Non-pigmented ciliary epithelial cell (primary cell): ENCODE measurements at regions not wholly inside any gene's neighbourhood (a gene's known extent, or its start where the extent isn't known, plus 50 kb on each side); places are given as distances from the start of the nearest gene placed in this dataset.
"Not testable (repeated sequence)": the region's sequence is repeated elsewhere in the genome, so short reads cannot be mapped to it uniquely, and the experiment has no call there.

ENCODE experiments used
- DNase-seq: peaks from one replicate; pipeline ENCODE4 v3.0.0-alpha.2; 2010; ENCODE audit warnings: low read depth

DNA sequence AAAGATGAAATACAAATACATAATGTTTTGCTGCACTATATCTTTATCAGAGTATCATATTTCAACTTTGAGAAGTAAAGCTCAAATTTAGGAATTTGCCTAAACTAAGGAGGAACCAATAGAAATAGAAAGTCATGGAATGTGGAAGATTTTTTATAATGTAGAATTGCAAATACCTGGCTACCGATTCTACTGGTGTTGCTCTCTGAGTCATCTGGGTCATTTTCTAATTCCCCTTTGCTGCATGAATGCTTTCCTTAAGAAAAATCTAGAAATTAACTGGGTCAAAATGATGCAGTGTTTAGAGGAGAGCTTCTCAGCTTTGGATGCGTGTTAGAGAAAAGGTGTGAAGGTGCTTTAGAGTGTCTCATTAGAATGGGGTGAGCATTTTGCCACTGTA is 568.9 kb upstream of the ANKRD30A start:
- no peak for DNase-seq

DNA sequence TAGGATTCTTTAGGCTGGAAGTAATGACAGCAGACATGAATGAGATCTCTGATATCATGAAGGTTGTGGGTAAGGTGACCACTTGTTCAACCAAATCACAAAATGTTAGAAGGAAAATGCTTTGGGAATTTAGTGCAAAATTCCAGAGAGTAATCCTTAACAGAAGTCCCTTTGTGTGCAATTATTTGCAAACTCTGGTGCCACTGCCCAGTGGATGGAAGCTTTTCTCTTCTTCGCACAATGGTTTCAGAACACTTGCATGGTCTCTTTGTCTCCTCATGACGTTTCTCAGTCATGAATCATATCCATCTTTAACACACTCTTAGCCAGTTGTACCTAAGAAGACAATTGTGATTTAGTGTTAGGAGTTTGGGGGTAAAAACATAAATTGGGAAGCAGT is 570.4 kb upstream of the ANKRD30A start:
- DNase-seq = no peak

DNA sequence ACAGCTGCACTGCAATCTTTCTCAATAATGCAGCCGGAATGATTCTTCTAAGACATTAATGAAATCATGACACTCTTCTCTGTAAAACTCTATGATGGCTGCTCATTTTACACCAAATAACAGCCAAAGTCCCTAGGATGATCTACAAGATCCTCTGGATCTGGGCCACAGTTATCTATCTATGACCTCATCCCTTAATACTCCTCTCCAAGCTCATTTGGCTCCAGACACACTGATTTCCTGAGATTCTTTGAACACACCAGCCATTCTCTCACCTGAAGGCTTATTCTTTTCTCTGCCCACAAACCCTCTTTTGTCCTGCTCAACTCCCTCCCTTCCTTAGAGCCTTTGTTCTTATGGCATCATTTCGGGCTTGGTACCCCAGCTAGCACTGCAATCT is 577.4 kb upstream of the ANKRD30A start:
- DNase-seq = no peak

DNA sequence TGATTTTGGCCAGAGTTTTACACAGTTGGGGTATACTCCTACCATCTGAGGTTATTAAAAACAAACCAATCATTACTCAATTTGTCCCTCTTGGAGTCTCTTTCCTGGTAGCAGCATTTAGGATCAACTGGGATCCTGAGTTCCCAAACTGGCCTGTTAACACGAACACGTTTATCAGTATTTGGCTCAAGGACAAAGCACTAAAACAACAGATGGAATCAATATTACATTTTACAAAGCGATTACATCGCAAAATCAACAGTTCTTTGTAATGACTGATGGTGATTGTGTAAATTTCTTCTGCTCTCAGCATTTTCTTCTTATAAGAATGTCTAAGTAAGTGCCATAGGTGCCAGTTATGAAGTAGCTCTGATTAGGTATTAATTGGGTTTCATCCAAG is 582.9 kb upstream of the ANKRD30A start:
- no peak for DNase-seq

DNA sequence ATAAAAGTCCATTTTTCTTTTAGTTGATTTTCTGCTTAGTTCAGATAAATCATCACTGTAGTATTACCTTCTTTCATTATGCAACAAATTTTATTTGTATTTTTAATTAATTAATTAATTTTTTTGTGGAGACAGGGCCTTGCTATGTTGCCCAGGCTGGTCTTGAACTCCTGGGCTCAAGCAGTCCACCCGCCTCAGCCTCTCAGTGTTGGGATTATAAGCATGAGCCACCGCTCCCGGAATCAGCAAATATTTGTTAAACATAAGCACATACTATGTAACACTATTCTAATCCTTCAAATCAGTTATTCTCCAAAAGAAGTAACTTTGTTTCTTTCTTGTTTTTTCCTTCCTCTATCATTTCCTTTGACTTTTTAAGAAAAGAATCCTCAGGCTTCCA is 584.8 kb upstream of the ANKRD30A start:
- DNase-seq = no peak

DNA sequence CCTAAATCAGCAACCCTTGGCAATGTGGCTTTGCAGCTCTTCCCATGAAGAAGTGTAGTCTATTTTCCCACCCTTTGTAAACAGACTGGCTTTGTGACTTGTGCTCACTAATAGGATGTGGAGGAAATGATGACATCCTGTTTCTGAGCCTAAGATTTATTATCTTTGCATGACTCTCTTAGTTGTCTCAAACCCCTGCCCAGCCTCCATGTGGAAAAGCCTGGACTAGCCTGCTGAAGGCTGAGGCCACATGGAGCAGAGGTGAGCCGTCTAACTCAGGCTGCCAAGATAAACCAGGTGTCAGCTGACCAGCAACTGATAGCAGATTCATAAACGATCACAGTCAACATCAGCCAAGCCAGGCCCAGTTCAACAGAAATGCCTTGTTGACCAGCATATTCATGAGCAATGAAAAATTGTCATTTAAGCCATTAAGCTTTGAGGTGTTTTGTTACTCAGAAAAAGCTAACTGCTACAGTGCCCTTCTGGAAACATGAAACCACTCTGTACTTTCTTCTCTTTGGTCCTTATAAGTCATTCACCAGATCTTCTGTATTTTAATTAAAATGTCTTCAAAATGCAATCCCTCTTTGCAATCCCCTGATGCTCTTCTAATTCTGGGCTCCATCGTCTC is 586.3 kb upstream of the ANKRD30A start:
- DNase-seq = peak; percentile 35

DNA sequence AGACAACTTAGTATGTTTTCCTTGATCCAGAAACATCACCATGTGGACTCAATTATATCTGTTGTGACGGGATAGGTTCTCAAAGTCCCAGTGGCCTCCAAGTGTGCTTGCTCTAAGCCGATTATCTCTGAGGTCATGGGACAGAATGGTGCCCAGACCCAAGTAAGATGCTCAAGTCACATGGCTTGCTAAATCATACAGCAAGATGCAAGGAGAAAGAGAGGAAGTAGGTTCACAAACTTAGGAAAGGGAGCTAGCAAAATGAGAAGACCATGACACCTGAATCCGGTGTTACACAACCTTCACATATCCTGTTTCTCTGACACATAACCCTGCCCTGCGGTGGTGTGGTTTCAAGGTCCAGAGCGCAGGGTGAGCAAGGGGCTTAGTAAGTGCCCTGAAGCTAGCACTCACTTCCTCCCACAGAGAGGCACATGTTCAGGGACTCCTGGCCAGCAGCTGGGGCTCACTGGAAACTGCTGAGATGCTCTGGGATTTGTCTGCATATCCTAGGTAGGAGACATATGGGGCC is 590.9 kb upstream of the ANKRD30A start:
- peak; percentile 79 for DNase-seq

DNA sequence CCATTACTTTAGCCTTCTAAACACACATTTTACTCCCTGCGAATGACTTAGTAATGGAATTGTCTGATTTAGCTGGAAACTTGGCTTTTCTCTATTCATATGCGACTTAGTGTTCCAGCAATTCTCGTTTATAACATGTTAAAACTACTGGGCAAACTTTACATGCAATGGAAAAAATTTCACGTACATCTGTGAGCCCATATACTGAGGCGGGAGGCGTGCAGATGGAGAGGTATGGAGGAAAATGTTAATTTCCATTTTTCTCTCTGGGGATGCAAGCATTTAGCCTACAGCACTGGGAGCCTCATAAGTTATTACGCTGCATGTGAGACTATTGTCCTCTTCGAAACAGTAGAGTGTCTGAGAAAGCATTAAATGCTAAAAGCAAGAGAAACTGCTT is 591.5 kb upstream of the ANKRD30A start:
- no peak for DNase-seq

DNA sequence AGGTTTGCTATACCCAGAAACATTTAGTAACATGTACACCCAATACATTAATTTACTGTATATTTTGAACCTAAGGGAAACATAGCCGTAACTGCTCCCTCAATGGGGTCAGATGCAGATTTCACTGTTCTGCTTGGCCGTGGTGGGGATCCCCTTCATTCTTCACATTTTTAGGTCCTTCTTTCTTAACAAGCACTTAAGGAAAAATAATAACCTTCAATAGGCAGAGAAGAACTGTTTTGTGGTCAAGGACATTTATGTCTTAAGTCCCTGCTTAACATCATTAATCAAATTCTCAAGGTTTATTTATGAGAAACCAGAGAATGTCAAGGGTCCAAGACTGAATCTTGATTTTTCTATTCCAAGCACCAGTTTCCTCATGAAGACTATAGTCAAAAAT is 592.1 kb upstream of the ANKRD30A start:
- DNase-seq = no peak

DNA sequence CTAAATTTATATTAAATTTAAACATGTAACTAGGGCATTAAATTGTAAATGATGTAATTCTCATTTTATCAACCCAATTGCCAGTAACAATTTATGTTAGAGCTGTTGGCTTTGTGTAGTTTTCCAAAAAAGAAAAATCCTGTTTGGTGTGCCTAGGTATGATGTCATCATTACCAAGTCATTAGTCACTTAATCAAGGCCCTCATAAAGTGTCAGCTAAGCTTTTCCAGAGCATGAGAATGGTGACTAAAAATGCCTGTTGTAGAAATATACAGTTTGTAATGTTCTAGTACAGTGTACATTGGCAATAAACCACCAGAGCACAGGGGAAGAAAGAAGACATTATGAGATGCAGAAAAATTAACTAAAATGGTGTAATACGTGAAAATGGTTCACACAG is 593.8 kb upstream of the ANKRD30A start:
- DNase-seq = no peak

DNA sequence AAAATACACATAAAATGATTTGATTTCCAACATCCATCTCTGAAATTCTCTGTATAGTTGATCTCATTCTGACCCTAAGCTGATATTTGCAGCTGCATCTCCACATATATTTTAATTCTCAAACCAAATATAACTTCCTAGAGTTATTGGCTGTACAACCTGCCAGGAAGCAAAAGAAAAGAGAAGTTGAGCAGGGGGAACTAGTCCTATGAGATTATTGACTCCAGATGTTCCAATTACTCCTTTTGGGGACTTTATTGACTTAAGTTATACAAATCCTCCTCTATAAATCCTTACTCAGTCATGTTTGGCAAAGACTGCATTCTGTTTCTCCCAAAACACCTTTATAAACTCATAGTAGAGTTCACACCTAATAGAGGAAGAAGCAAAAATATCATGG is 599.4 kb upstream of the ANKRD30A start:
- no peak for DNase-seq

DNA sequence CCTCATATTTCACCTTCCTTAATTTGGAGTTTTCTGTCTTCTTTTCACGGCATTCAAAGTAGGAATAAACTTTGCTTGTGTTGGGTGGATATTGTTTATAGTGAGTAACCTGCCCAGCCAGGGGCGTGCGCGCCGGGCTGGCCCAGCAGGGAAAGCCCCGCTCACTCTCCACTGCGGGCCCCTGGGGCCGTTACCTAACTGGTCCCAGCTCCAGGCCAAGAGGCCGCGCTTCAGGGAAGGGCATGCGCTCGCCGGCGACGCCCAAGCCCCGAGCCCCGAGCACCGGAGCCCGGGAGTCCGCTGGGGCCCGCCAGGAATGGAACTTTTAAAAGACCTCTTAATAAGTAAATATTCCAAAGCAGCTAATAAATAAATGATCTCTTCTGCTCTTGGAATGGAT is 601.3 kb upstream of the ANKRD30A start:
- DNase-seq = not testable (repeated sequence)

DNA sequence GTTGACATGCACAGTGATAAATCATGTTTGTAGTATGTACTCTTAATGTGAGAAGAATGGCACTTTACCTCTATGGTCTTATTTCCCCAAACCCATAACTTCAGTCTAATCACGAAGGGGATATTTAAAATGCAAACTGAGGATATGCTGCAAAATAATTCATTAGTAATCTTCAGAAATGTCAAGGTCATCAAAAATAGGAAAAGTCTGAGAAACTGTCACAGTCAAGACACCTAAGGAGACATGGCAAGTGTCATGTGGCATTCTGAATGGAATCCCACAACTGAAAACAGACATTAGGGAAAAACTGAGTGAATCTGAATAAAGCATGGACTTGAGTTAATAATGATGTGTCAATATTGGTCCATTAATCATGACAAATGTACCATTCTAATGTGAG is 605.5 kb upstream of the ANKRD30A start:
- no peak for DNase-seq

DNA sequence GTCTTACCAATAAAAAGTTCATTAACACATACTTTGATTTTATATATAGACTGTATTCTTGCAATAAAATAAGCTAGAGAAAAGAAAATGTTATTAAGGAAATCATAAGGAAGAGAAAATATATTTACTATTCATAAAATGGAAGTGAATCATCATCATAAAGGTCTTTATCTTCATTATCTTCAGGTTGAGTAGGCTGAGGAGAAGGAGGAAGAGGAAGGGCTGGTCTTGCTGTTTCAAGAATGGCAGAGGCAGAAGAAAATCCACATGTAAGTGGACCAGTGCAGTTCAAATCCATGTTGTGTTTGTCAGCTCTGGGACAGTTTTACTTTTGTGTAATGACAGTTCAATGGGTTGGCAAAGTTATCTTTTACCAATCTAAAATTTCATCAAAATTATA is 609.1 kb upstream of the ANKRD30A start:
- DNase-seq = no peak

DNA sequence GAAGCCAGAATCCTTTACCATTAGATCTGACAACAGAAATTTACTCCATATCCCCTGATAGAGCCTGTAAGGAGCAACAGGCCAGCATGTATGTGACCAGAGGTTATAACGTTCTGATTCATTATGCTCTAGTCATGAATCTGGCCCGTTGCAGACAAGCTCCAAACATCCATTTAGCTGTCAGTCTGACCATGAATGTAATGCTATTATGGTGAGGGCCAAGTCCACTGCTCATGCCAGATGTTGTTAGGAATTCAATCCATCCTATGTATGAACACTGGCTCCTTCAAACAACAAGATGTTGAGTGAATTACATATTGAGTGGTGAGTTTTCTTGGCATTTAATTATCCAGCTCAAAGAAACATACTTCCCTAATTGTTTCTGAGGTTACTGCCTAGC is 610.1 kb upstream of the ANKRD30A start:
- DNase-seq = no peak

DNA sequence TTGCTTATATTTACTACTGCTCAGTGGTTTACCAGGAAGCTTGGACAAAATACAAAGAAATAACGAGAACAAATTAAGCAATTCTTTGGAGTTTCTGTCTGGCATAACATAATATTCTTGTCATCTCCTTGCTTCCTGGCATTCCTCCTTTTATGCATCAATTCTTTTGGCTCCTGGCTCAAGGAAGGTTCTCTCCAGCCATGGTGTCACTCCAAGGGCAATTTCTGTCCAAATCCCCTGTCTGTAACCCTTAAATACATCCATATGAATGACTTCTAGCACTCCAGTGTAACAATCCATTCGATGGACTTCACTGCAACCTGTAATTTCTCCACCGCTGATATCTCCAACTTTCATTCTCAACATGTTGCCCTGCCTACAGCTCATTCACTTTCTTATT is 617.7 kb upstream of the ANKRD30A start:
- no peak for DNase-seq

DNA sequence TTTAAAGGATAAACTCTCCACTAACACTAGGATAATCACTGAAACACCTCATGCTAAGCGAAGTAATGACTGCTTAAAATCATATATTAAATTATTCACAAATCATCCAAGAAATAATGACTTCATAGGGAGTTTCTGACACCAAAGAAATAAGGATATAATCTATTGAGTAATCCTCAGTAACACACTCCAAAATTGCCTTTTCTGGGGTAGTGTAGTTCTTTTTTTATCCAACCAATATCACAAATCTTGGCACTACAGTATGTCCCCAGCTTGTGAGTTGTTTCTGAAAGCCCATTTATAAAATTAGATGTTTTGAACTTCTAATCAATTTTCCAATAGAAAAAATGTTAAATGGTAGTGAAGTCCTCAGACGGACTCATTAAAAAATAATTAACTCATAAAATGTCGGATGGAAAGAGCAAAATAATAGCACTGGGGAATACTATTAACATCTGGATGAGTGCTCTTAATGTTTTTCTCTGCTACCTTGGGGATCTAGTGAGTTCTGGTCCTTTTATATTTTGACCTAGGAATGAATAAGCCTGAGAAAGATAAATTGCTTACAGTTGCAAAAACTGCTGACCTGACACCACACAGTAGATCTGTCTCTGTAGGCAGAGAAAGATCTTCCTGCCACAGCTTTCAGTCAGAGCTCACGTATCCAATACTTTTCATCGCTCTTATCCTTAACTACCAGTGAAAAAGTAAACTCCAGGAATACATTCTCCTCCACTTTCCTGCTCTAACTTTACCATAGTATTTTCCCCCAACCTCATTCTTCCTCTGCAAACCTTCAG is 618.5 kb upstream of the ANKRD30A start:
- DNase-seq = no peak

DNA sequence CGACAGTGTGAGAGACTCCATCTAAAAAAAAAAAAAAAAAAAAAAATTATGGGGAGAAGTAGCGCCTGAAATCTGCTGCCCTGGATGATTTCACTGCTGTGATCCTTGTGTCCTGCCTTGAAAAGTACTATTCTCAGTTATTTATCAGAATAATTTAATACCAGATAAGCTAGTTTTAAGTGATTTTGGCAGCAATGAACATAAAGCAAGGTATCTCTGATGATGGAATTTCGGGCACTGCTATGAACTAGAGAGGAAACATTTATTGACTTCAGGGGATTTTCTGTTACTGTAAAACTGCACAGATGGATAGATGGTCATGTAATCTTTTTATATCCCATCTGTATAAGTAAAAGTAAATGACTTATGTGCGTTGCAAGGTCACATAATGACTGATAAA is 619.1 kb upstream of the ANKRD30A start:
- DNase-seq = no peak

DNA sequence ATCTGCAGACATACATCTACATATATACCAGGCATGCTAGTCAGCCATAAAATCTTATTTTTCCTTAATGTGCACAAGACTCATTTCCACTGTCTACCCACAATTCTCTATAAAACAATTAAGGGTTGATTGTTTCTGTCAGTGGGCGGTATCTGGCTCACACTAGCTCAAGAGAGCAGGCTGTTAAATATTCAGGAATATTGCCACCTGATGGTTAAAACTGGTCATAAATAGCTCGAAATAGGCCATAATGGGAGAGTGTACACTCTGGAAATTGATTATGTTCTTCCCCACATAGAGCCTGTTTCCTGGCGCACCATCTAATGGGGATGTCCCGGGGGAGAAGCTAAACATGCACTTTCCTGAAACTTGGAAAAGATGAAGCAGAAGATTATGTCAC is 620.6 kb upstream of the ANKRD30A start:
- no peak for DNase-seq

DNA sequence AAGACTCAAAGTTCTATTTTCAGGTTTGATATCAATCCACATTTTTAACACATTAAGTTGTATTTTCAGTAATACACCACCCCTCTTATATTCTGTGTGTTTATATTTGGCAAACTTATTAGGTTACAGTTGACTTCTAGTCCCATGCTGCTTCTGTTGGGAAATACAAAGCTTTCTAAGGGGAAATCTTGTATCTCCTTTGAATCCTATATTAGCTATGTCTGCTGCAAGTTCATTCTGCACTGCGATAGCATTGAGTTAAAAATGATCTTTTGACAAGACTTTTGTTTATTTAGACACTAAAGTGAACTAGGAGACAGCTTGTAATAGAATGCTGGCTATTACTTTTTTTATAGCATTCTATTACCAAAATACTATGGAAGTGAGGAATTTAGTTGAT is 625.1 kb upstream of the ANKRD30A start:
- no peak for DNase-seq

DNA sequence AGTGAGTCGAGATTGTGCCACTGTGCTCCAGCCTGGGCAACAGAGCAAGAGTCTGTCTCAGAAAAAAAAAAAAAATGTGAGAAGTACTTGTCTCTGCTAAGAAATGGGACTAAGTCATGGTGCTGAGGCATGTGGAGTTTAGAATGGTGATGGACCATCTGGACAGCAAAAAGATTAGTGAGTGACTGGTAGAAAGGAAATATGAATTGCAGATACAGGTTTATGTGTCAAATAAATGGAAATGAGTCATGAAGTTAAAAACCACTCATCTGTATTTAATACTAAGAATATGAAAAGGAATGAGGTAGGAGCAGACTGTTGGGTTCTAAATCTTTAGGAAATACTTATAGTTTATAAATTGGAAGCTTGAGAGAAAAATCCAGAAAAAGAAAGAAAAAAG is 625.7 kb upstream of the ANKRD30A start:
- DNase-seq = no peak

DNA sequence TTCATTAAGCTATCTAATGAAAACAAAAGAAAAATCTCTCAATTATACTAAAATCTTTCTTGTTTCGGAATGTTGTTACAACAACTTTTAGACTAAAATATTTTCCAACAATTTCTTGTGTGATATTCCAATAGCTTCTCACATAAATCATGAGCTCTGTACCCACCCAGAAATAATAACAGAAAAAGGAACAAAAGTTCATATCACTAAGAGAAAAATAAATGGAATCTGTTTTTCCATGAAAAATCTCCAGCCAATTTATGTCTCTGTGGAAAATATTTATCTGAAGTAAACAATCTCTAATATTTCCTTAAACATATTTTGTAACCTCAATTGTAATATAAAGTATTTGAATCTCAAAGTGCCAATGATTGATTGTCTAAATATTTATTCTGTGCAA is 628.6 kb upstream of the ANKRD30A start:
- no peak for DNase-seq

DNA sequence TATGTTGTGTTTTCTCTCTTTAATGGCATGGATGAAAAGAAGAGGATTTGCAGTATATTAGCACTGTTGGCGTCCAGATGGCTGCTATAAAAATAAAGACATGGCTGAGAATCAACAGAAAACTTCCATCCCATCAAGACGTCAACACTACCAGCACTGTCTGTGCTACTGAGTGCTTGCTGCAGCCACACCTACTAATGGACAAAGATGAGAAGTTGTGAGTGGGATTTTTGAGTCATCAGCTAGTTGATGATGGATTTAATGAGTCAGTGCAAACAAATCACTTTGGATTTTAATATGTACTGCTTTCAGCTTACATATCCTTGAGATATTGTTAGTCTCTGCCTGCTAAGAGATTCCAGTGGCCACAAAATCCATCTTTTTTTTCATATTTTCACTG is 631.0 kb upstream of the ANKRD30A start:
- DNase-seq = peak; percentile 64

DNA sequence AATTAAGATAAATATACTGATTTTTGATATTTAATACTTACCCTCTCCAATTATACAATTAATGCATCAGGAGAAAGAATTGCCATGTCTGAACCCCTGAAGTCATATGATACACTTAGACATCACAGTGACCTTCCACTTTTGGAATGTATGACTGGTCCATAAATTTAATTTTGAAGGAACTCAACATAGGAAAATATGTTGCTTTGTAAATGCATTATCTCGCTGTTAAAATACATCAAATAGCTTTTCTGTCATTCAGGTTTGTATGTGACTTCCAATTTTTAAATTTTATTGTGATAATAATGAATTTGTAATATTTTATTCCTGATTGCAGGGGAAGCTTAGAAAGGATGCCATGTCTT is 631.9 kb upstream of the ANKRD30A start:
- DNase-seq = no peak
